PC-9 (cell line): ENCODE measurements at regions not wholly inside any gene's neighbourhood (a gene's known extent, or its start where the extent isn't known, plus 50 kb on each side); places are given as distances from the start of the nearest gene placed in this dataset.
"Not testable (repeated sequence)": the region's sequence is repeated elsewhere in the genome, so short reads cannot be mapped to it uniquely, and the experiment has no call there.

Source experiments
- BruUV-seq: library from RNA; stranded (reverse); fragments of 400-500 nt; replicated peaks from 2 replicates; lab custom pipeline; 2021; lab: Mats Ljungman, UMichigan
- CTCF ChIA-PET: fragments of 300-600 bp; sonication (Branson Sonifier 250); formaldehyde crosslinking; loops from one replicate; lab custom pipeline; 2022; ENCODE audit warnings: antibody characterized with exemption; lab: Charles Lee
- POLR2A ChIA-PET: fragments of 300-600 bp; sonication (Branson Sonifier 250); formaldehyde crosslinking; loops from one replicate; lab custom pipeline; 2022; ENCODE audit warnings: antibody characterized with exemption; ENCODE audit not compliant: unreplicated experiment; lab: Charles Lee
- DNase-seq, 2 experiments: peaks; one replicate each; pipeline versions ENCODE4 v3.0.0 to v3.0.0-alpha.2; 2015 to 2022; ENCODE audit warnings: mixed read lengths in 1 of 2
- H2AFZ ChIP-seq: fragments of 200-600 bp; sonication (generic); 2 replicates; pipeline ENCODE4 v1.8.1; 2017; ENCODE audit warnings: antibody characterized with exemption
- H3F3A ChIP-seq: fragments of 200-600 bp; sonication (generic); 2 replicates; pipeline ENCODE4 v1.8.1; 2017; ENCODE audit warnings: antibody characterized with exemption, mild to moderate bottlenecking, low read depth; ENCODE audit not compliant: insufficient read depth
- H3K27ac ChIP-seq: fragments of 200-600 bp; sonication (generic); 2 replicates; pipeline ENCODE4 v1.6.1; 2016; ENCODE audit warnings: mixed run types
- H3K27me3 ChIP-seq: fragments of 200-600 bp; sonication (generic); 2 replicates; pipeline ENCODE4 v1.6.1; 2016; ENCODE audit warnings: low read depth, mixed run types; ENCODE audit not compliant: insufficient read depth
- H3K36me3 ChIP-seq: fragments of 200-600 bp; sonication (generic); 2 replicates; pipeline ENCODE4 v1.6.1; 2016; ENCODE audit warnings: low read depth, mixed run types
- H3K4me1 ChIP-seq: fragments of 200-600 bp; sonication (generic); replicated peaks from 2 replicates; pipeline ENCODE4 v1.6.1; 2016; ENCODE audit warnings: mixed run types; ENCODE audit not compliant: insufficient read depth
- H3K4me2 ChIP-seq: fragments of 200-600 bp; sonication (generic); 2 replicates; pipeline ENCODE4 v1.6.1; 2017; ENCODE audit warnings: mixed run types
- H3K4me3 ChIP-seq: fragments of 200-600 bp; sonication (generic); 2 replicates; pipeline ENCODE4 v1.6.1; 2016; ENCODE audit warnings: mixed run types
- H3K79me2 ChIP-seq: fragments of 200-600 bp; sonication (generic); 2 replicates; pipeline ENCODE4 v1.6.1; 2017; ENCODE audit warnings: low read depth, mixed run types
- H3K9me2 ChIP-seq: fragments of 200-600 bp; sonication (generic); 2 replicates; pipeline ENCODE4 v1.8.1; 2017; ENCODE audit warnings: mild to moderate bottlenecking; ENCODE audit not compliant: insufficient read depth
- H3K9me3 ChIP-seq: fragments of 200-600 bp; sonication (generic); 2 replicates; pipeline ENCODE4 v1.8.1; 2016; ENCODE audit warnings: low read depth; ENCODE audit not compliant: insufficient read depth
- H4K20me1 ChIP-seq: fragments of 200-600 bp; sonication (generic); 2 replicates; pipeline ENCODE4 v1.8.1; 2017; ENCODE audit not compliant: insufficient read depth
- CTCF ChIP-seq: fragments of 200-600 bp; sonication (generic); conservative IDR thresholded peaks from 2 replicates; pipeline ENCODE4 v1.6.1; 2017; ENCODE audit warnings: mixed run types, antibody characterized with exemption, mild to moderate bottlenecking, moderate library complexity
- EZH2 ChIP-seq: fragments of 200-600 bp; sonication (generic); IDR thresholded peaks from 2 replicates; pipeline ENCODE4 v1.8.0; 2017; ENCODE audit warnings: antibody characterized with exemption, low read depth
- intact Hi-C: fragments of 100-400 bp; cut with micrococcal nuclease; formaldehyde crosslinking; loops from one replicate; pipeline ENCODE4 v1.10.0; 2022; ENCODE audit not compliant: unreplicated experiment

GRCh38 chr12:76670776-76671175 lies 93.1 kb upstream of the ZDHHC17 start:
- intact Hi-C loops: no loop called here
- Histone ChIP-seq H3K9me3 (no peaks in the 10 kb centered on the region), H4K20me1 (no peaks in the 10 kb centered on the region), H3K36me3 (no peaks in the 10 kb centered on the region), H3K4me3 (no peak overlapping the region), H3K27me3 (no peaks in the 10 kb centered on the region), H3K4me1 (no peaks in the 10 kb centered on the region), H3F3A (no peaks in the 10 kb centered on the region), H3K4me2 (no peak overlapping the region), H3K79me2 (no peaks in the 10 kb centered on the region), H2AFZ (no peak overlapping the region), H3K27ac (no peak overlapping the region), H3K9me2 (no peaks in the 10 kb centered on the region)
- ChIA-PET CTCF (no interaction called here), POLR2A (no interaction called here)
- DNase-seq: peak in 1 of 2 experiments; percentile 3
- BruUV-seq: no TSS peak
- TF ChIP-seq EZH2 (no peak), CTCF (no peak)

GRCh38 chr12:76674669-76675315 lies 89.1 kb upstream of the ZDHHC17 start:
- no TSS peak for BruUV-seq
- H3K36me3 ChIP-seq: no peaks in the 10 kb centered on the region
- no peak for DNase-seq
- H3K4me3 ChIP-seq: no peak overlapping the region
- H3K79me2 ChIP-seq: no peaks in the 10 kb centered on the region
- no peak overlapping the region for H3K27ac ChIP-seq
- no peak overlapping the region for H2AFZ ChIP-seq
- no peaks in the 10 kb centered on the region for H3K4me1 ChIP-seq
- H3K9me3 ChIP-seq: no peaks in the 10 kb centered on the region
- H4K20me1 ChIP-seq: no peaks in the 10 kb centered on the region
- no peaks in the 10 kb centered on the region for H3K27me3 ChIP-seq
- H3K9me2 ChIP-seq: no peaks in the 10 kb centered on the region
- no peaks in the 10 kb centered on the region for H3F3A ChIP-seq
- CTCF ChIA-PET: no interaction called here
- POLR2A ChIA-PET: no interaction called here
- no peak for TF ChIP-seq EZH2
- no peak for TF ChIP-seq CTCF
- H3K4me2 ChIP-seq: no peak overlapping the region
- intact Hi-C loops: no loop called here

- H3K36me3 ChIP-seq, H3K79me2 ChIP-seq, H3K27me3 ChIP-seq, H3F3A ChIP-seq, intact Hi-C loops, BruUV-seq, H3K27ac ChIP-seq, DNase-seq, H3K4me1 ChIP-seq, H3K4me3 ChIP-seq, H3K4me2 ChIP-seq, H3K9me2 ChIP-seq, POLR2A ChIA-PET, H4K20me1 ChIP-seq, CTCF ChIA-PET, H2AFZ ChIP-seq, H3K9me3 ChIP-seq: not testable (repeated sequence)
Observed at GRCh38 chr12:76676261-76676660, 87.7 kb upstream of the ZDHHC17 start.

GRCh38 chr12:76678992-76679391 lies 84.9 kb upstream of the ZDHHC17 start:
- no peak overlapping the region for H3K27ac ChIP-seq
- no peaks in the 10 kb centered on the region for H3K79me2 ChIP-seq
- H3K27me3 ChIP-seq: no peaks in the 10 kb centered on the region
- H3K9me3 ChIP-seq: no peaks in the 10 kb centered on the region
- DNase-seq: no peak
- intact Hi-C loops: no loop called here
- H3K4me3 ChIP-seq: no peak overlapping the region
- BruUV-seq: no TSS peak
- H3K36me3 ChIP-seq: no peaks in the 10 kb centered on the region
- H3F3A ChIP-seq: no peaks in the 10 kb centered on the region
- H3K4me2 ChIP-seq: no peak overlapping the region
- H3K9me2 ChIP-seq: no peaks in the 10 kb centered on the region
- CTCF ChIA-PET: no interaction called here
- POLR2A ChIA-PET: no interaction called here
- no peaks in the 10 kb centered on the region for H3K4me1 ChIP-seq
- no peak overlapping the region for H2AFZ ChIP-seq
- H4K20me1 ChIP-seq: no peaks in the 10 kb centered on the region
- no peak for TF ChIP-seq CTCF
- no peak for TF ChIP-seq EZH2
